NCI-H2107 (cell line): ENCODE measurements at regions not wholly inside any gene's neighbourhood (a gene's known extent, or its start where the extent isn't known, plus 50 kb on each side); places are given as distances from the start of the nearest gene placed in this dataset.
"Not testable (repeated sequence)": the region's sequence is repeated elsewhere in the genome, so short reads cannot be mapped to it uniquely, and the experiment has no call there.

Experiments used
- DNase-seq: peaks from one replicate; lab custom pipeline; 2025; lab: John Stamatoyannopoulos, UW

- no peak for DNase-seq
Observed at GRCh38 chr12:45490232-45490881, 239.1 kb upstream of the ARID2 start.

GRCh38 chr12:45494279-45494678 lies 235.2 kb upstream of the ARID2 start:
- DNase-seq = no peak

GRCh38 chr12:45498645-45499044 lies 230.9 kb upstream of the ARID2 start:
- DNase-seq = no peak

GRCh38 chr12:45502481-45503128 lies 226.9 kb upstream of the ARID2 start:
- no peak for DNase-seq

GRCh38 chr12:45503899-45504298 lies 225.6 kb upstream of the ARID2 start:
- DNase-seq = no peak

GRCh38 chr12:45504316-45505010 lies 225.0 kb upstream of the ARID2 start:
- no peak for DNase-seq

GRCh38 chr12:45509187-45509586 lies 220.3 kb upstream of the ARID2 start:
- DNase-seq = no peak

GRCh38 chr12:45509621-45510020 lies 219.9 kb upstream of the ARID2 start:
- no peak for DNase-seq

- DNase-seq = no peak
Observed at GRCh38 chr12:45517381-45517780, 212.1 kb upstream of the ARID2 start.

GRCh38 chr12:45518291-45519235 lies 210.9 kb upstream of the ARID2 start:
- DNase-seq = no peak

- DNase-seq = no peak
Observed at GRCh38 chr12:45522227-45522626, 207.3 kb upstream of the ARID2 start.

GRCh38 chr12:45526823-45527222 lies 202.7 kb upstream of the ARID2 start:
- DNase-seq = not testable (repeated sequence)

- no peak for DNase-seq
Observed at GRCh38 chr12:45532113-45532512, 197.4 kb upstream of the ARID2 start.

GRCh38 chr12:45535610-45536180 lies 193.8 kb upstream of the ARID2 start:
- DNase-seq = no peak

- no peak for DNase-seq
Observed at GRCh38 chr12:45536284-45536683, 193.2 kb upstream of the ARID2 start.

GRCh38 chr12:45540661-45541341 lies 188.7 kb upstream of the ARID2 start:
- DNase-seq = no peak

GRCh38 chr12:45543887-45544286 lies 185.6 kb upstream of the ARID2 start:
- no peak for DNase-seq

- DNase-seq = no peak
Observed at GRCh38 chr12:45546545-45546944, 183.0 kb upstream of the ARID2 start.

GRCh38 chr12:45547132-45547531 lies 182.4 kb upstream of the ARID2 start:
- no peak for DNase-seq

GRCh38 chr12:45547822-45548221 lies 181.7 kb upstream of the ARID2 start:
- no peak for DNase-seq

GRCh38 chr12:45548426-45548825 lies 181.1 kb upstream of the ARID2 start:
- DNase-seq = no peak
